DND-41 (cell line): ENCODE measurements at regions not wholly inside any gene's neighbourhood (a gene's known extent, or its start where the extent isn't known, plus 50 kb on each side); places are given as distances from the start of the nearest gene placed in this dataset.

Experiments used
- ATAC-seq: fragments of 200-7000 bp; cut with Tn5 transposase; 3 replicates; pipeline ENCODE4 v1.9.1; 2021; ENCODE audit warnings: low read depth; ENCODE audit not compliant: insufficient read depth
- DNase-seq: peaks from one replicate; pipeline ENCODE4 v3.0.0-alpha.2; 2020
- H2AFZ ChIP-seq: 2 replicates; pipeline ENCODE4 v1.6.0; 2012; ENCODE audit warnings: low read depth, low read length
- H3K27ac ChIP-seq: 2 replicates; pipeline ENCODE4 v1.5.1; 2012; ENCODE audit warnings: low read length, inconsistent platforms
- H3K27me3 ChIP-seq: fragments of 200-600 bp; sonication (generic); 2 replicates; pipeline ENCODE4 v1.6.0; 2012; ENCODE audit warnings: low read length, mild to moderate bottlenecking, inconsistent platforms; ENCODE audit not compliant: insufficient read depth, poor library complexity
- H3K36me3 ChIP-seq: 2 replicates; pipeline ENCODE4 v1.5.1; 2012; ENCODE audit warnings: low read length, inconsistent platforms; ENCODE audit not compliant: insufficient read depth
- H3K4me1 ChIP-seq: 2 replicates; pipeline ENCODE4 v1.5.1; 2012; ENCODE audit warnings: mild to moderate bottlenecking, low read length; ENCODE audit not compliant: insufficient read depth
- H3K4me2 ChIP-seq: 2 replicates; pipeline ENCODE4 v1.6.0; 2012; ENCODE audit warnings: mild to moderate bottlenecking, moderate library complexity, low read length, inconsistent platforms; ENCODE audit not compliant: insufficient read depth
- H3K4me3 ChIP-seq, 2 experiments: fragments of 200-600 bp in 1 of 2; shearing (Covaris generic) in 1 of 2; 2 replicates each; pipeline ENCODE4 v1.5.1; 2012 to 2016; ENCODE audit warnings: inconsistent platforms in 2 of 2, low read length in 2 of 2, mild to moderate bottlenecking in 2 of 2, low read depth in 1 of 2, moderate library complexity in 1 of 2
- H3K79me2 ChIP-seq: 2 replicates; pipeline ENCODE4 v1.6.0; 2012; ENCODE audit warnings: low read length, inconsistent platforms; ENCODE audit not compliant: insufficient read depth
- H3K9ac ChIP-seq: 2 replicates; pipeline ENCODE4 v1.6.0; 2012; ENCODE audit warnings: low read depth, mild to moderate bottlenecking, inconsistent platforms, low read length, moderate library complexity
- H3K9me3 ChIP-seq: 2 replicates; pipeline ENCODE4 v1.5.1; 2012; ENCODE audit warnings: low read length, moderate library complexity, mild to moderate bottlenecking, inconsistent platforms; ENCODE audit not compliant: insufficient read depth, severe bottlenecking
- H4K20me1 ChIP-seq: 2 replicates; pipeline ENCODE4 v1.6.0; 2012; ENCODE audit warnings: low read length; ENCODE audit not compliant: insufficient read depth
- CTCF ChIP-seq: IDR thresholded peaks from 2 replicates; pipeline ENCODE4 v1.5.1; 2012; ENCODE audit warnings: borderline replicate concordance, low read length, moderate library complexity, mild to moderate bottlenecking; ENCODE audit not compliant: poor library complexity, severe bottlenecking; ENCODE audit errors: extremely low read depth
- EZH2 ChIP-seq: IDR thresholded peaks from 3 replicates; pipeline ENCODE4 v1.6.1; 2012; ENCODE audit warnings: borderline replicate concordance, low read depth, mild to moderate bottlenecking, moderate library complexity, low read length, inconsistent platforms; ENCODE audit not compliant: severe bottlenecking

GRCh38 chr18:66048406-66048805 is 297.6 kb downstream of the CDH7 start:
- Histone ChIP-seq H3K4me2 (no peak overlapping the region), H3K27ac (no peak overlapping the region), H3K36me3 (no peaks in the 10 kb centered on the region), H3K27me3 (no peaks in the 10 kb centered on the region), H3K9ac (no peak overlapping the region), H3K79me2 (no peaks in the 10 kb centered on the region), H3K4me1 (no peaks in the 10 kb centered on the region), H2AFZ (no peak overlapping the region), H3K9me3 (no peaks in the 10 kb centered on the region), H4K20me1 (no peaks in the 10 kb centered on the region), H3K4me3 (no peak overlapping the region)
- TF ChIP-seq CTCF (no peak), EZH2 (no peak)
- DNase-seq (no peak), ATAC-seq (no peak)

GRCh38 chr18:66046032-66046602 is 295.3 kb downstream of the CDH7 start:
- Histone ChIP-seq H3K36me3 (no peaks in the 10 kb centered on the region), H2AFZ (no peak overlapping the region), H3K27ac (no peak overlapping the region), H4K20me1 (no peaks in the 10 kb centered on the region), H3K4me3 (no peak overlapping the region), H3K4me1 (no peaks in the 10 kb centered on the region), H3K9ac (no peak overlapping the region), H3K9me3 (no peaks in the 10 kb centered on the region), H3K4me2 (no peak overlapping the region), H3K79me2 (no peaks in the 10 kb centered on the region), H3K27me3 (no peaks in the 10 kb centered on the region)
- DNase-seq (no peak), ATAC-seq (no peak)
- TF ChIP-seq EZH2 (no peak), CTCF (no peak)

- TF ChIP-seq CTCF (no peak), EZH2 (no peak)
- Histone ChIP-seq H3K9ac (no peak overlapping the region), H4K20me1 (no peaks in the 10 kb centered on the region), H3K9me3 (no peaks in the 10 kb centered on the region), H3K4me3 (no peak overlapping the region), H3K27ac (no peak overlapping the region), H3K79me2 (no peaks in the 10 kb centered on the region), H3K4me1 (no peaks in the 10 kb centered on the region), H3K27me3 (no peaks in the 10 kb centered on the region), H3K4me2 (no peak overlapping the region), H3K36me3 (no peaks in the 10 kb centered on the region), H2AFZ (no peak overlapping the region)
- no peak for DNase-seq
- no peak for ATAC-seq
Observed at GRCh38 chr18:66043009-66043408, 292.2 kb downstream of the CDH7 start.

- no peaks in the 10 kb centered on the region for H3K27me3 ChIP-seq
- H3K36me3 ChIP-seq = no peaks in the 10 kb centered on the region
- H4K20me1 ChIP-seq = no peaks in the 10 kb centered on the region
- H3K4me2 ChIP-seq = no peak overlapping the region
- DNase-seq (no peak), ATAC-seq (no peak)
- no peak for TF ChIP-seq CTCF
- no peak for TF ChIP-seq EZH2
- H2AFZ ChIP-seq = no peak overlapping the region
- no peak overlapping the region for H3K9ac ChIP-seq
- H3K4me3 ChIP-seq = no peak overlapping the region
- H3K4me1 ChIP-seq = no peaks in the 10 kb centered on the region
- H3K27ac ChIP-seq = no peak overlapping the region
- no peaks in the 10 kb centered on the region for H3K79me2 ChIP-seq
- H3K9me3 ChIP-seq = no peaks in the 10 kb centered on the region
Observed at GRCh38 chr18:66013969-66014368, 263.2 kb downstream of the CDH7 start.
